ENCODE measurements at regions not wholly inside any gene's neighbourhood (a gene's known extent, or its start where the extent isn't known, plus 50 kb on each side); places are given as distances from the start of the nearest gene placed in this dataset.

GRCh38 chr4:84166486-84166885 is 332.6 kb downstream of the NKX6-1 start:
- no peak overlapping the region for H3K4me3 ChIP-seq
- H3K36me3 ChIP-seq, result no peaks in the 10 kb centered on the region
- TF ChIP-seq, protein P1, sequence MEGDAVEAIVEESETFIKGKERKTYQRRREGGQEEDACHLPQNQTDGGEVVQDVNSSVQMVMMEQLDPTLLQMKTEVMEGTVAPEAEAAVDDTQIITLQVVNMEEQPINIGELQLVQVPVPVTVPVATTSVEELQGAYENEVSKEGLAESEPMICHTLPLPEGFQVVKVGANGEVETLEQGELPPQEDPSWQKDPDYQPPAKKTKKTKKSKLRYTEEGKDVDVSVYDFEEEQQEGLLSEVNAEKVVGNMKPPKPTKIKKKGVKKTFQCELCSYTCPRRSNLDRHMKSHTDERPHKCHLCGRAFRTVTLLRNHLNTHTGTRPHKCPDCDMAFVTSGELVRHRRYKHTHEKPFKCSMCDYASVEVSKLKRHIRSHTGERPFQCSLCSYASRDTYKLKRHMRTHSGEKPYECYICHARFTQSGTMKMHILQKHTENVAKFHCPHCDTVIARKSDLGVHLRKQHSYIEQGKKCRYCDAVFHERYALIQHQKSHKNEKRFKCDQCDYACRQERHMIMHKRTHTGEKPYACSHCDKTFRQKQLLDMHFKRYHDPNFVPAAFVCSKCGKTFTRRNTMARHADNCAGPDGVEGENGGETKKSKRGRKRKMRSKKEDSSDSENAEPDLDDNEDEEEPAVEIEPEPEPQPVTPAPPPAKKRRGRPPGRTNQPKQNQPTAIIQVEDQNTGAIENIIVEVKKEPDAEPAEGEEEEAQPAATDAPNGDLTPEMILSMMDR (IDR thresholded peaks at IDR 0.05), result no peak
- no peak for DNase-seq
- H3K4me1 ChIP-seq, result no peaks in the 10 kb centered on the region
- H3K9me3 ChIP-seq, result no peaks in the 10 kb centered on the region
- no peaks in the 10 kb centered on the region for H3K27me3 ChIP-seq
- intact Hi-C loops (cut with DNase I; ENCODE audit: low total_unique reads), result no loop called here
- H3K27ac ChIP-seq, result no peak overlapping the region

- H3K27ac ChIP-seq, result no peak overlapping the region
- H3K36me3 ChIP-seq, result no peaks in the 10 kb centered on the region
- DNase-seq, result no peak
Observed at GRCh38 chr4:84164201-84164600, 334.9 kb downstream of the NKX6-1 start.

GRCh38 chr4:84159762-84160161 is 339.3 kb downstream of the NKX6-1 start:
- H3K4me1 ChIP-seq, result no peaks in the 10 kb centered on the region
- intact Hi-C loops (cut with DNase I; ENCODE audit: low total_unique reads), result no loop called here
- no peak overlapping the region for H3K27ac ChIP-seq
- TF ChIP-seq, protein P1 (IDR thresholded peaks at IDR 0.05), result no peak
- peaks cover 0 to 3% of the 10 kb centered on the region in 2 donors for H3K27me3 ChIP-seq
- H3K36me3 ChIP-seq, result no peaks in the 10 kb centered on the region
- DNase-seq, result no peak
- no peak overlapping the region for H3K4me3 ChIP-seq
- no peaks in the 10 kb centered on the region for H3K9me3 ChIP-seq

More at GRCh38 chr4:84164201-84164600, 334.9 kb downstream of the NKX6-1 start:
- Histone ChIP-seq H3K4me3 (no peak overlapping the region), H3K27me3 (peaks cover 0 to 3% of the 10 kb centered on the region in 2 donors), H3K9me3 (no peaks in the 10 kb centered on the region), H3K4me1 (no peaks in the 10 kb centered on the region)
- TF ChIP-seq, protein P1 (IDR thresholded peaks at IDR 0.05), result no peak
- intact Hi-C loops (cut with DNase I; ENCODE audit: low total_unique reads), result no loop called here

- H3K36me3 ChIP-seq, result no peaks in the 10 kb centered on the region
- TF ChIP-seq, protein P1 (IDR thresholded peaks at IDR 0.05), result no peak
- DNase-seq, result no peak
Observed at GRCh38 chr4:84158670-84159069, 340.4 kb downstream of the NKX6-1 start.

GRCh38 chr4:84151574-84151973 is 347.5 kb downstream of the NKX6-1 start:
- no peak overlapping the region for H3K4me3 ChIP-seq
- TF ChIP-seq, protein P1 (IDR thresholded peaks at IDR 0.05), result no peak
- H3K4me1 ChIP-seq, result no peaks in the 10 kb centered on the region
- H3K27ac ChIP-seq, result no peak overlapping the region
- H3K9me3 ChIP-seq, result no peaks in the 10 kb centered on the region
- intact Hi-C loops (cut with DNase I; ENCODE audit: low total_unique reads), result no loop called here
- no peak for DNase-seq
- H3K27me3 ChIP-seq, result no peaks in the 10 kb centered on the region
- H3K36me3 ChIP-seq, result no peaks in the 10 kb centered on the region

More at GRCh38 chr4:84158670-84159069, 340.4 kb downstream of the NKX6-1 start:
- H3K27ac ChIP-seq, result no peak overlapping the region
- no peaks in the 10 kb centered on the region for H3K9me3 ChIP-seq
- H3K27me3 ChIP-seq, result peaks cover 0 to 3% of the 10 kb centered on the region in 2 donors
- no peaks in the 10 kb centered on the region for H3K4me1 ChIP-seq
- no peak overlapping the region for H3K4me3 ChIP-seq
- intact Hi-C loops (cut with DNase I; ENCODE audit: low total_unique reads), result no loop called here

GRCh38 chr4:84150177-84150576 is 348.9 kb downstream of the NKX6-1 start:
- H3K4me3 ChIP-seq, result no peak overlapping the region
- H3K27ac ChIP-seq, result no peak overlapping the region
- H3K4me1 ChIP-seq, result no peaks in the 10 kb centered on the region

More at GRCh38 chr4:84150177-84150576, 348.9 kb downstream of the NKX6-1 start:
- intact Hi-C loops (cut with DNase I; ENCODE audit: low total_unique reads), result no loop called here
- TF ChIP-seq, protein P1 (IDR thresholded peaks at IDR 0.05), result no peak
- Histone ChIP-seq H3K36me3 (no peaks in the 10 kb centered on the region), H3K27me3 (no peaks in the 10 kb centered on the region), H3K9me3 (no peaks in the 10 kb centered on the region)
- no peak for DNase-seq
